Omental fat pad (tissue), 3 donors: ENCODE measurements at regions not wholly inside any gene's neighbourhood (a gene's known extent, or its start where the extent isn't known, plus 50 kb on each side); places are given as distances from the start of the nearest gene placed in this dataset.

Experiments used
- ATAC-seq: fragments of 150-250 bp; one replicate; pipeline ENCODE4 v1.9.1; 2016; ENCODE audit warnings: mild to moderate bottlenecking, moderate library complexity; ENCODE audit not compliant: low FRiP score
- DNase-seq: peaks from one replicate; pipeline ENCODE4 v3.0.0-alpha.2; 2019; ENCODE audit warnings: low spot score
- TF ChIP-seq, protein P1 (sequence below), 3 donors: fragments of 450-650 bp; IDR thresholded peaks; one replicate each; pipeline ENCODE4 v1.5.1; 2016 to 2017; ENCODE audit warnings: antibody characterized with exemption in 3 of 3, mild to moderate bottlenecking in 3 of 3, moderate library complexity in 2 of 3

DNA sequence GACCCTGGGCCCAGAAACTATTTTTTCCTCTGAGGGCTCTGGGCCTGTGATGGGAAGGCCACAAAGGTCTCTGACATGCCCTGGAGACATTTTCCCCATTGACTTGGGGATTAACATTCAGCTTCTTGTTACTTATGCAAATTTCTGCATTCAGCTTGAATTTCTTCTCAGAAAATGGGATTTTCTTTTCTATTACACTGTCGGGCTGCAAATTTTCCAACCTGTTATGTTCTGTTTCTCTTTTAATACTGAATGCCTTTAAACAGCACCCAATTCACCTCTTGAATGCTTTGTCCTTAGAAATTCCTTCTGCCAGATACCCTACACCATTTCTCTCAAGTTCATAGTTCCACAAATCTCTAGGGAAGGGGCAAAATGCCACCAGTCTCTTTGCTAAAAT lies 241.0 kb downstream of the HNMT start:
- DNase-seq (no peak), ATAC-seq (no peak)
- TF ChIP-seq, protein P1, sequence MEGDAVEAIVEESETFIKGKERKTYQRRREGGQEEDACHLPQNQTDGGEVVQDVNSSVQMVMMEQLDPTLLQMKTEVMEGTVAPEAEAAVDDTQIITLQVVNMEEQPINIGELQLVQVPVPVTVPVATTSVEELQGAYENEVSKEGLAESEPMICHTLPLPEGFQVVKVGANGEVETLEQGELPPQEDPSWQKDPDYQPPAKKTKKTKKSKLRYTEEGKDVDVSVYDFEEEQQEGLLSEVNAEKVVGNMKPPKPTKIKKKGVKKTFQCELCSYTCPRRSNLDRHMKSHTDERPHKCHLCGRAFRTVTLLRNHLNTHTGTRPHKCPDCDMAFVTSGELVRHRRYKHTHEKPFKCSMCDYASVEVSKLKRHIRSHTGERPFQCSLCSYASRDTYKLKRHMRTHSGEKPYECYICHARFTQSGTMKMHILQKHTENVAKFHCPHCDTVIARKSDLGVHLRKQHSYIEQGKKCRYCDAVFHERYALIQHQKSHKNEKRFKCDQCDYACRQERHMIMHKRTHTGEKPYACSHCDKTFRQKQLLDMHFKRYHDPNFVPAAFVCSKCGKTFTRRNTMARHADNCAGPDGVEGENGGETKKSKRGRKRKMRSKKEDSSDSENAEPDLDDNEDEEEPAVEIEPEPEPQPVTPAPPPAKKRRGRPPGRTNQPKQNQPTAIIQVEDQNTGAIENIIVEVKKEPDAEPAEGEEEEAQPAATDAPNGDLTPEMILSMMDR (IDR thresholded peaks at IDR 0.05): no peak

DNA sequence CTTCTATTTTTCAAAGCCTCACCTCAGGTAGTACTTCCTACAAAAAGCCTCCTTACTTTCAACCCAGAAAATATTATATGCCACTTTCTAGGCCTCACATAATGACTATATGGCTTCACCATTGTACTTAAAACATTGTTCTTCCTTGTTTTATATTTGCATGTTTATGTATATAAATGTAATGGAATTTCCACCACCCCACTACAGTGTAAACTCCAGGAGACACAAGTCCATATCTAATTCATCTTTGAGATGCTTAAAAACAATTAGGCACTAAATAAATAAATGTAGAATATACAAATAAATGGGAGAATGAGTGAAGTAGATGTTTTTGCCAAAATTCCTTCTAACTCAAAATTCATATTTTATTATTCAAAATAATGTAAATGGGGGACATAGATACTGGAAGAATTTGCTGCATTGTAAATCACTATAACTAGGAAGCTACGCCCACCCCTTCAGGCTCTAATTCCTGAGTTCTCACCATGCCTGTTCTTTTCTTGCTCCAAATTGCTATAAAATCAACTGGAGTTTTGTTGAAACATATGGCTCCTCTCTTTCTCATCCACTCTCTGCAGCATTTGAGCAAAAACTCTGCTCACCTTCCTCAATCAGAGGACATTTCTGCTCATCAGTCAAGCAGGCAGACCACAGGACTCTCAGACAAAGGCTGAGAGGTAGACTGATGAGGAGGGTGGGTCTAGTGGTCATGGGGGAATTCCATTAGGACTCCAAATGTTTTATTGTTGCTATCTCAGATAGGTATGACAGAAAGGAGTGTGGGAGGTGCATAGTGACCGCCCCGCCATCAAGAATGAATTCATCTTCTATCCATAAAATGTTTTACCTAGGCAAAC lies 243.0 kb downstream of the HNMT start:
- no peak for DNase-seq
- ATAC-seq: no peak
- TF ChIP-seq, protein P1 (IDR thresholded peaks at IDR 0.05): no peak

DNA sequence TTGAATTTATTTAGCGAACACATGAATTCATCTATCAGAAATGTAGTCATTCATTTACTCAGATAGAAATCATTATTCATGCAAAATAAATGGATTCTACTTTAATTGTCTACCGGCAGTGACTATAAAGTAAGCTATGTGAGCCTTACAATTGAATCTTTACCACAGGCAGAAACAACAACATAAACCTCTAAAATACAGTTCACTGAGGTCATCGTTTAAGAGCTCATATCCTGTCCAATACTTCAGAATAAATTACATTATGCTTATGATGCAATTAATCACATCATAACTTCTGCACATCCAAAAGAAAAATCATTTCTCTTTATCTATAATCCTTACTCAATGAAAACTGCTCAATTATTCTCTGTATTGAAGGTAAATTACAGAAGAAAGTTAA lies 244.7 kb downstream of the HNMT start:
- TF ChIP-seq, protein P1 (IDR thresholded peaks at IDR 0.05): no peak
- ATAC-seq (no peak), DNase-seq (no peak)

DNA sequence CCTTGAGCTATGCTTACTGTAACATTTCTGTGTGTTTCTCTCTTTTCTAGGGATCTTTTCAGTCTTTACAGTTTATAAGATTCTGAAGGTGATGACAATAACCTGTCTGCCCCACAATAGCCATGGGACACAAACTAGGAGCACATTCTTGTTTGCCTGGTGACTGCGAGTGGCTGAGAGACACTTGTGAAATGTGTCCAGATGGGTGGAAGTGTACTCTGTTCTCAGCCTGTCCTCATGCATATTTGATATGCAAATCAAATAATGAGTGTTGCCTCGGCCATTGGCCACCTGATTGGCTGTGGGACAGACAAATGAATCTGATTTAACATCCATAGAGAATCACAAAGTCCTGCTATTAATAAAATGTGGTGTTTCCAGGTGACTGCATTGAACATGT lies 246.2 kb downstream of the HNMT start:
- ATAC-seq: no peak

DNA sequence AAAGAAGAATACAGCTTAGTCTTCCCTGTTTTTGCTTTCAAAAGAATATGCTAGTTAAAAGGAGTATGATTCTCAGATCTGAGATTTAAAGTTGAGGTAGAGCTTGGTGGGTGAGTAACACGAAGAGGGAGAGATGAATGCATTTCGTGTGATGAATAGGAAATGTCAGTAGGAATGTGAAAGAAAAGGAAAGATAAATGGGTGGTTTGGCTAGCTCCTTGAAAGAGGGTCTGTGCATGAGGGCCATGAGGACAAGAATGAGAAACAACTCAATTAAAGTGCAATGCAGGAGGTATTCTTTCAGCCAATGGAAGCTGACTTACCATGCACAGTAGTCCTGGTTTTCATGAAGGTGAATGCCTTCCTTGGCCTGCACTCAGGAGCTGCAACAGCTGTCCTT lies 248.2 kb downstream of the HNMT start:
- no peak for ATAC-seq
- TF ChIP-seq, protein P1 (IDR thresholded peaks at IDR 0.05): no peak
- no peak for DNase-seq

More for the DNA sequence above, 246.2 kb downstream of the HNMT start:
- DNase-seq: no peak
- TF ChIP-seq, protein P1 (IDR thresholded peaks at IDR 0.05): no peak

DNA sequence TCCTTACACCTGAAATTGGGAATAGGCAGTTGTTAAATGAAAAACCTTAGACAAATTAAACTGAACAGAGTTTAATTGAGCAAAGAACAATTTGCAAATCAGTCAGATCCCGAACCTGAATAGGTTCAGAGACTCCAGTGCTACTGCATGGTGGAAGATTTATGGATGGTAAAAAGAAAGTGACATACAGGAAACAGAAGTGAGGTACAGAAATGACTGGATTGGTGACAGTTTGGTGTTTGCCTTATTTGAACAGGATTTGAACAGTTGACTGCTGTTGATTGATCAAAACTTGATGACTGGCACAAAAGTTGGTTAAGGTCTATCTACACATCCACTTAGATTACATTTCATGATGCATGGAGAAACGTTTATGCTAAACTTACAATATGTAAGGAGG lies 248.8 kb downstream of the HNMT start:
- no peak for DNase-seq
- no peak for ATAC-seq
- TF ChIP-seq, protein P1 (IDR thresholded peaks at IDR 0.05): no peak

DNA sequence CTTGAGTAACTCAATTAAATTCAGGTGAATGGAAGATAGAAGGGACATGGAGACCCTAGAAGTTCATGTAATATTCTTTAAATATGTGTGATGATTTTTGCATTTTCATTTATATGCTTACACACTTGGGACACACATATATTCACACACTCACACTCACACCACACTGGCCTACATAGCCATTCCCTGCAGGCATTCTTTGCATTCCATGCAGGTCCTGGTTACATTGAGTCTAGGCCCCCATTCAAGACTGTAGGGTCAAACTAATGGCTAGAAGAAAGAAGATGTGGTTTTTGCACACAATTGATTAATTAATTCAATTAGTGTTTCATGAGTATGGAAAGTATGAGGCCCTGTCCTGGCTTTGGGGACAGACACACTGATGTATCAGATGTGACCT lies 249.4 kb downstream of the HNMT start:
- TF ChIP-seq, protein P1 (IDR thresholded peaks at IDR 0.05): no peak
- no peak for DNase-seq
- no peak for ATAC-seq
